C1 segment of cervical spinal cord (tissue), 14 donors: ENCODE measurements at regions not wholly inside any gene's neighbourhood (a gene's known extent, or its start where the extent isn't known, plus 50 kb on each side); places are given as distances from the start of the nearest gene placed in this dataset.
"Not testable (repeated sequence)": the region's sequence is repeated elsewhere in the genome, so short reads cannot be mapped to it uniquely, and the experiment has no call there.

ENCODE experiments used
- DNase-seq, 14 donors: peaks; one replicate each; lab custom pipeline; 2025; lab: John Stamatoyannopoulos, UW

- DNase-seq = no peak
Measured at GRCh38 chrX:122880952-122881351, 303.1 kb upstream of the GRIA3 start.

GRCh38 chrX:122890729-122891128, 293.3 kb upstream of the GRIA3 start:
- no peak for DNase-seq

GRCh38 chrX:122906726-122907125, 277.4 kb upstream of the GRIA3 start:
- no peak for DNase-seq

- DNase-seq = no peak
Measured at GRCh38 chrX:122907375-122907774, 276.7 kb upstream of the GRIA3 start.

GRCh38 chrX:122910697-122911096, 273.4 kb upstream of the GRIA3 start:
- DNase-seq = no peak

GRCh38 chrX:122913134-122913533, 270.9 kb upstream of the GRIA3 start:
- no peak for DNase-seq

GRCh38 chrX:122913764-122914163, 270.3 kb upstream of the GRIA3 start:
- no peak for DNase-seq

- DNase-seq = no peak
Measured at GRCh38 chrX:122914256-122914655, 269.8 kb upstream of the GRIA3 start.

- DNase-seq = no peak
Measured at GRCh38 chrX:122934131-122934530, 249.9 kb upstream of the GRIA3 start.

- no peak for DNase-seq
Measured at GRCh38 chrX:122940199-122940598, 243.9 kb upstream of the GRIA3 start.

- no peak for DNase-seq
Measured at GRCh38 chrX:122941806-122942205, 242.3 kb upstream of the GRIA3 start.

- DNase-seq = no peak
Measured at GRCh38 chrX:122943918-122944317, 240.2 kb upstream of the GRIA3 start.

- DNase-seq = no peak
Measured at GRCh38 chrX:122945328-122945727, 238.8 kb upstream of the GRIA3 start.

GRCh38 chrX:122972604-122973003, 211.5 kb upstream of the GRIA3 start:
- DNase-seq = no peak

GRCh38 chrX:122982521-122982920, 201.6 kb upstream of the GRIA3 start:
- DNase-seq = no peak

- DNase-seq = not testable (repeated sequence)
Measured at GRCh38 chrX:123002844-123003243, 181.2 kb upstream of the GRIA3 start.

- DNase-seq = no peak
Measured at GRCh38 chrX:123013141-123013540, 170.9 kb upstream of the GRIA3 start.

GRCh38 chrX:123036401-123036800, 147.7 kb upstream of the GRIA3 start:
- no peak for DNase-seq

GRCh38 chrX:123049071-123049625, 134.9 kb upstream of the GRIA3 start:
- no peak for DNase-seq

- DNase-seq = no peak
Measured at GRCh38 chrX:123060986-123061385, 123.1 kb upstream of the GRIA3 start.

GRCh38 chrX:123064053-123064452, 120.0 kb upstream of the GRIA3 start:
- DNase-seq = no peak

- no peak for DNase-seq
Measured at GRCh38 chrX:123072686-123073385, 111.2 kb upstream of the GRIA3 start.

GRCh38 chrX:123075947-123076561, 108.0 kb upstream of the GRIA3 start:
- DNase-seq = no peak
